HCT116 (cell line): ENCODE measurements at regions not wholly inside any gene's neighbourhood (a gene's known extent, or its start where the extent isn't known, plus 50 kb on each side); places are given as distances from the start of the nearest gene placed in this dataset.

Experiments used
- CEBPB ChIP-seq: IDR thresholded peaks from 2 replicates; pipeline ENCODE4 v1.6.1; 2012; ENCODE audit warnings: low read depth
- CTCF ChIP-seq, 3 experiments: fragments of 200-600 bp in 1 of 3; sonication (generic) in 1 of 3; IDR thresholded peaks in 2 of 3; conservative IDR thresholded peaks in 1 of 3; 2 replicates each; pipeline ENCODE4 v1.5.1; 2012 to 2017; ENCODE audit warnings: low read depth in 2 of 3, low read length in 2 of 3, antibody characterized with exemption in 1 of 3, borderline replicate concordance in 1 of 3, control low read depth in 1 of 3, mild to moderate bottlenecking in 1 of 3, mixed read lengths in 1 of 3, mixed run types in 1 of 3, moderate library complexity in 1 of 3; ENCODE audit not compliant: insufficient read depth in 1 of 3
- EGR1 ChIP-seq: IDR thresholded peaks from 2 replicates; pipeline ENCODE4 v1.6.1; 2012; ENCODE audit warnings: low read depth
- ELF1 ChIP-seq: IDR thresholded peaks from 2 replicates; pipeline ENCODE4 v1.6.1; 2012; ENCODE audit warnings: low read depth, borderline replicate concordance
- EZH2 ChIP-seq: fragments of 200-600 bp; sonication (generic); IDR thresholded peaks from 2 replicates; pipeline ENCODE4 v1.6.1; 2017; ENCODE audit warnings: antibody characterized with exemption, mixed run types
- EZH2phosphoT487 ChIP-seq: fragments of 200-600 bp; IDR thresholded peaks from 2 replicates; pipeline ENCODE4 v1.6.1; 2018; ENCODE audit warnings: antibody characterized with exemption, borderline replicate concordance
- POLR2A ChIP-seq: IDR thresholded peaks from 2 replicates; pipeline ENCODE4 v1.7.0; 2011; ENCODE audit warnings: borderline replicate concordance; ENCODE audit not compliant: insufficient read depth, insufficient read length; ENCODE audit errors: extremely low read depth
- POLR2AphosphoS5 ChIP-seq: IDR thresholded peaks from 2 replicates; pipeline ENCODE4 v1.6.1; 2011; ENCODE audit warnings: mild to moderate bottlenecking, low read depth, low read length, moderate library complexity
- RAD21 ChIP-seq: IDR thresholded peaks from 2 replicates; pipeline ENCODE4 v1.6.1; 2012; ENCODE audit warnings: low read depth, mild to moderate bottlenecking
- SIN3A ChIP-seq: IDR thresholded peaks from 2 replicates; pipeline ENCODE4 v1.6.1; 2012; ENCODE audit warnings: low read depth
- ZFX ChIP-seq: fragments of 450-650 bp; IDR thresholded peaks from 2 replicates; pipeline ENCODE4 v1.6.1; 2017
- ZNF274 ChIP-seq: fragments of 200-500 bp; sonication (Bioruptor generic); IDR thresholded peaks from 2 replicates; pipeline ENCODE4 v1.6.1; 2014; ENCODE audit warnings: mild to moderate bottlenecking, low read depth, low read length, inconsistent platforms

GRCh38 chr14:28608443-28608842, 158.1 kb upstream of the FOXG1 start:
- TF ChIP-seq CTCF (IDR thresholded peaks at IDR 0.05 in 2 of 3, conservative IDR thresholded peaks at IDR 0.05 in 1 of 3; ENCODE audit: borderline replicate concordance in 1 of 3, insufficient read depth in 1 of 3, low read depth in 2 of 3, low read length in 2 of 3) = no peak
- TF ChIP-seq EGR1 = no peak
- no peak for TF ChIP-seq RAD21
- TF ChIP-seq POLR2A = no peak
- TF ChIP-seq ELF1 = no peak
- TF ChIP-seq POLR2AphosphoS5 = no peak
- TF ChIP-seq EZH2phosphoT487 = no peak
- no peak for TF ChIP-seq CEBPB
- TF ChIP-seq SIN3A = no peak
- no peak for TF ChIP-seq ZNF274
- no peak for TF ChIP-seq ZFX
- no peak for TF ChIP-seq EZH2
